HL-60 (cell line): ENCODE measurements at regions not wholly inside any gene's neighbourhood (a gene's known extent, or its start where the extent isn't known, plus 50 kb on each side); places are given as distances from the start of the nearest gene placed in this dataset.

Experiments
- DNase-seq, 2 experiments: peaks; one replicate each; pipeline ENCODE4 v3.0.0-alpha.2; 2010 to 2020; ENCODE audit warnings: low read depth in 1 of 2, low spot score in 1 of 2
- H3K27ac ChIP-seq: fragments of 250-450 bp; sonication (Bioruptor Pico); replicated peaks from 2 replicates; pipeline ENCODE4 v1.5.1; 2020; ENCODE audit warnings: mild to moderate bottlenecking, moderate library complexity
- H3K27me3 ChIP-seq: fragments of 250-450 bp; sonication (Bioruptor Pico); 2 replicates; pipeline ENCODE4 v1.5.1; 2021; ENCODE audit warnings: mild to moderate bottlenecking, moderate library complexity; ENCODE audit not compliant: insufficient read depth, poor library complexity, severe bottlenecking
- H3K4me3 ChIP-seq: replicated peaks from 2 replicates; pipeline ENCODE4 v1.5.1; 2011; ENCODE audit warnings: mild to moderate bottlenecking, control low read depth, low read length; ENCODE audit not compliant: insufficient read depth
- GABPA ChIP-seq: IDR thresholded peaks from 2 replicates; pipeline ENCODE4 v1.6.1; 2012; ENCODE audit warnings: low read depth
- POLR2AphosphoS5 ChIP-seq: IDR thresholded peaks from 2 replicates; pipeline ENCODE4 v1.6.1; 2012; ENCODE audit warnings: low read depth
- SPI1 ChIP-seq: IDR thresholded peaks from 2 replicates; pipeline ENCODE4 v1.6.1; 2012; ENCODE audit warnings: low read depth, mild to moderate bottlenecking, borderline replicate concordance
- TF ChIP-seq, protein P1 (sequence below): IDR thresholded peaks from 2 replicates; pipeline ENCODE4 v1.6.1; 2012; ENCODE audit warnings: low read depth; ENCODE audit not compliant: insufficient replicate concordance
- TF ChIP-seq, protein P2 (sequence below): IDR thresholded peaks from one replicate; pipeline ENCODE4 v1.5.1; 2011; ENCODE audit warnings: low read length, control low read depth, inconsistent platforms; ENCODE audit not compliant: insufficient read depth

DNA sequence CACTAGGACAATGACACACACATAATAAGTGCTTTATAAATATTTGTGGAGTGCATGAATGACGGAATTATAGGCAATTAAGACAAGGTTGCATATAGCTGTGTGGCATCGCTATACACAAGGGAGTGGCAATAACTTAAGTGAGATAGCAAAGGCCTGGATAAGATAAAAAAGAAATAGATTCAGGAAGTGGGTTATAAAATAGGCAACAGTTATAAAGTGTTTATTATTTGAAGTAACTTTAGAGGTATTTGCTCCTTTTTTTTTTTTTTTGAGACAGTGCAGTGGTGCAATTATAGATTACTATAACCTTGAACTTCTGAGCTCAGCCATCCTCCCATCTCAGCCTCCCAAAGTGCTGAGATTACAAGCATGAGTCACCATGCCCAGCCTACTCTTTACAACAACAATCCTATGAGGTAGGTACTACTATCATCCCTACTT is 75.9 kb upstream of the LOC128125822 start:
- DNase-seq = no peak
- Histone ChIP-seq H3K27ac (no peak overlapping the region), H3K27me3 (no peaks in the 10 kb centered on the region), H3K4me3 (no peak overlapping the region)
- TF ChIP-seq POLR2AphosphoS5 (no peak), SPI1 (no peak), GABPA (no peak)
- TF ChIP-seq, protein P1, sequence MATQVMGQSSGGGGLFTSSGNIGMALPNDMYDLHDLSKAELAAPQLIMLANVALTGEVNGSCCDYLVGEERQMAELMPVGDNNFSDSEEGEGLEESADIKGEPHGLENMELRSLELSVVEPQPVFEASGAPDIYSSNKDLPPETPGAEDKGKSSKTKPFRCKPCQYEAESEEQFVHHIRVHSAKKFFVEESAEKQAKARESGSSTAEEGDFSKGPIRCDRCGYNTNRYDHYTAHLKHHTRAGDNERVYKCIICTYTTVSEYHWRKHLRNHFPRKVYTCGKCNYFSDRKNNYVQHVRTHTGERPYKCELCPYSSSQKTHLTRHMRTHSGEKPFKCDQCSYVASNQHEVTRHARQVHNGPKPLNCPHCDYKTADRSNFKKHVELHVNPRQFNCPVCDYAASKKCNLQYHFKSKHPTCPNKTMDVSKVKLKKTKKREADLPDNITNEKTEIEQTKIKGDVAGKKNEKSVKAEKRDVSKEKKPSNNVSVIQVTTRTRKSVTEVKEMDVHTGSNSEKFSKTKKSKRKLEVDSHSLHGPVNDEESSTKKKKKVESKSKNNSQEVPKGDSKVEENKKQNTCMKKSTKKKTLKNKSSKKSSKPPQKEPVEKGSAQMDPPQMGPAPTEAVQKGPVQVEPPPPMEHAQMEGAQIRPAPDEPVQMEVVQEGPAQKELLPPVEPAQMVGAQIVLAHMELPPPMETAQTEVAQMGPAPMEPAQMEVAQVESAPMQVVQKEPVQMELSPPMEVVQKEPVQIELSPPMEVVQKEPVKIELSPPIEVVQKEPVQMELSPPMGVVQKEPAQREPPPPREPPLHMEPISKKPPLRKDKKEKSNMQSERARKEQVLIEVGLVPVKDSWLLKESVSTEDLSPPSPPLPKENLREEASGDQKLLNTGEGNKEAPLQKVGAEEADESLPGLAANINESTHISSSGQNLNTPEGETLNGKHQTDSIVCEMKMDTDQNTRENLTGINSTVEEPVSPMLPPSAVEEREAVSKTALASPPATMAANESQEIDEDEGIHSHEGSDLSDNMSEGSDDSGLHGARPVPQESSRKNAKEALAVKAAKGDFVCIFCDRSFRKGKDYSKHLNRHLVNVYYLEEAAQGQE = no peak
- TF ChIP-seq, protein P2, sequence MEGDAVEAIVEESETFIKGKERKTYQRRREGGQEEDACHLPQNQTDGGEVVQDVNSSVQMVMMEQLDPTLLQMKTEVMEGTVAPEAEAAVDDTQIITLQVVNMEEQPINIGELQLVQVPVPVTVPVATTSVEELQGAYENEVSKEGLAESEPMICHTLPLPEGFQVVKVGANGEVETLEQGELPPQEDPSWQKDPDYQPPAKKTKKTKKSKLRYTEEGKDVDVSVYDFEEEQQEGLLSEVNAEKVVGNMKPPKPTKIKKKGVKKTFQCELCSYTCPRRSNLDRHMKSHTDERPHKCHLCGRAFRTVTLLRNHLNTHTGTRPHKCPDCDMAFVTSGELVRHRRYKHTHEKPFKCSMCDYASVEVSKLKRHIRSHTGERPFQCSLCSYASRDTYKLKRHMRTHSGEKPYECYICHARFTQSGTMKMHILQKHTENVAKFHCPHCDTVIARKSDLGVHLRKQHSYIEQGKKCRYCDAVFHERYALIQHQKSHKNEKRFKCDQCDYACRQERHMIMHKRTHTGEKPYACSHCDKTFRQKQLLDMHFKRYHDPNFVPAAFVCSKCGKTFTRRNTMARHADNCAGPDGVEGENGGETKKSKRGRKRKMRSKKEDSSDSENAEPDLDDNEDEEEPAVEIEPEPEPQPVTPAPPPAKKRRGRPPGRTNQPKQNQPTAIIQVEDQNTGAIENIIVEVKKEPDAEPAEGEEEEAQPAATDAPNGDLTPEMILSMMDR = no peak

DNA sequence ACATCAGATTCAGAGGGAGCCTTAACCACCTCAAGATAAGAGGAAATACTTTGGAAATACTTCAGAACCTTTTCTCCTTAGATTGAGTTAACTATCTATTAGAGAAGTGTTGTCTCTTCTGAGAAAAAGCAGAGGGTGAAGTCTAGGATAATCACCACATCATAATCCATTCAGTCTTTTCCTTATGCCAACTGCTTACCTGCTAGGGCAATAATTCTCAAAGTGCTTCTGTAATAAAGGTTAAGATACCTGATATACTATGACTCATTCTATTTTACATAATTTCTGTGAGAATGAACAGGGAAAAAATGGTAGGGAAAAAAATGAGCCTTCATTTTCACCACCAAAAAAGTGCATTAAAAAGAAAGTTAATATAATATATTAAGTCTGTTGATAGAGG is 70.1 kb upstream of the LOC128125822 start:
- no peak for TF ChIP-seq GABPA
- no peak for TF ChIP-seq POLR2AphosphoS5
- no peak for TF ChIP-seq SPI1
- TF ChIP-seq, protein P1 = no peak
- TF ChIP-seq, protein P2 = no peak
- no peaks in the 10 kb centered on the region for H3K27me3 ChIP-seq
- no peak overlapping the region for H3K27ac ChIP-seq
- no peak overlapping the region for H3K4me3 ChIP-seq
- no peak for DNase-seq

DNA sequence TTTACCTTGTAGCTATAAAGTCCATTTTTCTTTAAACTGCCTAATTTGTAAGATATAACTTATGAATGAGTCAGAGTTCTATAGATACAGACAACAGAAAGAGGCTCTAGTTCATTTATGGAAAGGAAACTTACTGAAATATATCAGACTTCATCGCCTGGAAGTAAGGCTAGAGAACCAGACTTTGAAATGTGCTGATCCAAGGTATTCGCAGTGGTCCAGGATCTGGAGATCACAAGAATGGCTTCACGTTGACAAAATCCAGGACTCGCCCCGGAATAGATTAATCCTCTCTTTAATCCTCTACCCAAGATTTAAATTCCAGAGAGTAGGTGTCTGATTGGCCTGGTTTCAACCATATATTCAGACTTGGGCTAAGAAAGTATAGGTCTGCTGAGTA is 69.1 kb upstream of the LOC128125822 start:
- TF ChIP-seq SPI1 (no peak), GABPA (no peak), POLR2AphosphoS5 (no peak)
- TF ChIP-seq, protein P2 = no peak
- Histone ChIP-seq H3K27me3 (no peaks in the 10 kb centered on the region), H3K27ac (no peak overlapping the region), H3K4me3 (no peak overlapping the region)
- DNase-seq = no peak

DNA sequence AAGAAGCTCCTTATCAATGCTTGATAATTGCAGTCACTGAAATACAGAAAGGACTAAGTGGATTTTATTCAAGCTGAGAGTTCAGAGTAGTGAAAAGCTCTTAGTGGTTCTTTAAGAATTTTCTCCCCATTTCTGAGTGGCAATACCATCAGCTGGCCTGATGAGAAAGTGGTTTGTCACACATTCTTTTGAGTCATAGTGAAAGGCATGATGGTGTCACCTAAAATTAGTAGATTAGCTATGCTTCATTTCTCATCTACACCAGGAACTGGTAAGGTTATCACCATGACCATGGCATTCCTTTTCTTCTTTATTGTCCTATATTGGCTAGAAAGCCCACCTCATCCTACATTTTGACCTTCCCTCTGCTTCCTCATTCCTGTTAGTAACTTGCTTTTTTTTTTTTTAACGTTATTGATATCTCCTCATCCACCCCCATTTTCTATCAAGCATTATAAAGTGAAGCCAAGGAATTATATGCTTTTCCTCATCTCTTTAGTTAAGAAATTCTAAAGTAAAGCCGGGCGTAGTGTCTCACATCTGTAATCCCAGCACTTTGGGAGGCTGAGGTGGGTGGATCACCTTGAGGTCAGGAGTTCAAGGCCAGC is 67.4 kb upstream of the LOC128125822 start:
- Histone ChIP-seq H3K27ac (no peak overlapping the region), H3K27me3 (no peaks in the 10 kb centered on the region), H3K4me3 (no peak overlapping the region)
- DNase-seq = no peak
- TF ChIP-seq POLR2AphosphoS5 = no peak
- TF ChIP-seq, protein P2 = no peak
- TF ChIP-seq SPI1 = no peak
- TF ChIP-seq, protein P1 = no peak
- no peak for TF ChIP-seq GABPA
